ENCODE measurements at regions not wholly inside any gene's neighbourhood (a gene's known extent, or its start where the extent isn't known, plus 50 kb on each side); places are given as distances from the start of the nearest gene placed in this dataset.

- TF ChIP-seq CTCF (IDR thresholded peaks at IDR 0.05) (no peak), POLR2A (IDR thresholded peaks at IDR 0.05) (no peak), POLR2AphosphoS5 (IDR thresholded peaks at IDR 0.05) (no peak)
Observed at GRCh38 chr13:90402102-90402501, 945.4 kb upstream of the MIR17HG start.

Data from prostate gland (tissue), 2 donors.